ENCODE measurements at regions not wholly inside any gene's neighbourhood (a gene's known extent, or its start where the extent isn't known, plus 50 kb on each side); places are given as distances from the start of the nearest gene placed in this dataset.

DNA sequence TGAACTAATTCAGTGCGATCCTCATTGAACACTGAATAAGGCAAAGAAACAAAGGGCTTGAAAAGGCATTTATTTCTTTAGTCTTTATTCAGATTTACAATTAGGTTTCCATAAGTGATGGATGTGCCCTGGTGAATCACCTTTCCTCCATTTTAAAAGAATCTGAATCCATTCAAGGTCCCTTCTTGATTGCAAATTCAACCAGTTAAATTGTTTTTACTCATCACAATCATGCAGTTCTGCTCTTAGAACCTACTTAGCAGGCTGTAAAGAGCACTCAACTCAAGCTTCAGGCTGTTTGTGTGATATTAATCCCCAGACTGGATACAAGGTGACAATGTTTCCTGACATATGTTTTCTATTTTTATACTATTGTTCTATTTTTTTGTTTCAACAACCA lies 321.0 kb downstream of the TBC1D4 start:
- H3K9me3 ChIP-seq (ENCODE audit: control insufficient read depth in 2 of 2, low read length in 2 of 2), result no peaks in the 10 kb centered on the region
- Mint-ChIP-seq H3K4me1 (no peaks in the 10 kb centered on the region), H3K36me3 (no peaks in the 10 kb centered on the region), H3K9me3 (peaks cover 0 to 2% (median 0%) of the 10 kb centered on the region in 7 donors), H3K4me3 (no peak overlapping the region), H3K27me3 (peaks cover 5% of the 10 kb centered on the region), H3K27ac (no peak overlapping the region)
- no peaks in the 10 kb centered on the region for H3K4me1 ChIP-seq (ENCODE audit: control insufficient read depth, insufficient read depth, low read length, poor library complexity, severe bottlenecking)
- no peak overlapping the region for H3K4me3 ChIP-seq (ENCODE audit: low read depth, low read length)
- DNase-seq (no peak), ATAC-seq (ENCODE audit: low read depth in 2 of 2) (no peak)
- no peak overlapping the region for H3K27ac ChIP-seq (ENCODE audit: insufficient read depth, low read length, poor library complexity, severe bottlenecking)
- no peaks in the 10 kb centered on the region for H3K36me3 ChIP-seq (ENCODE audit: control insufficient read depth, insufficient read depth, low read length)
- H3K27me3 ChIP-seq (ENCODE audit: control insufficient read depth, insufficient read depth, low read length), result peaks cover 7% of the 10 kb centered on the region

DNA sequence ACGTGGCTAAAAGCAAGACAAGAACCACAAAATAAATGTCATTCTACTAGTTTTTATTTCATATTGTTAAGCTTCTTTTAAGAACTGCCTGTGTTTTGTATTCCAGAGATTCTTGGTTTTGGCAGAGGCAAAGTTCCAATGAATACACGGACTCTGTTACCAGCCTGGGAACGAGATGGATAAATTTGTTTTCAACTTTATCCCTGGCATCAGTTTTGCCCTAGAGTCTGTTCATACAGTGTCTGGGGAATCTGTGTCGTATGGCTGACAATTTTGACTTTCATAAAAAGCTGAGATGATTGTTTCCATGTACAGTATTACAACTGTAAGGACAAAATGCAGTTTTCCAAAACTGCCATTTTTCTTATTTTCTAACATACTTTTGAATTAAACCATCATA lies 327.6 kb downstream of the TBC1D4 start:
- Mint-ChIP-seq H3K36me3 (no peaks in the 10 kb centered on the region), H3K27me3 (peaks cover 10% of the 10 kb centered on the region), H3K27ac (no peak overlapping the region), H3K9me3 (peaks cover 0 to 8% (median 4%) of the 10 kb centered on the region in 7 donors), H3K4me1 (no peaks in the 10 kb centered on the region), H3K4me3 (no peak overlapping the region)
- ATAC-seq (ENCODE audit: low read depth in 2 of 2) (no peak), DNase-seq (no peak)
- no peaks in the 10 kb centered on the region for H3K4me1 ChIP-seq (ENCODE audit: control insufficient read depth, insufficient read depth, low read length, poor library complexity, severe bottlenecking)
- H3K27ac ChIP-seq (ENCODE audit: insufficient read depth, low read length, poor library complexity, severe bottlenecking), result no peak overlapping the region
- no peaks in the 10 kb centered on the region for H3K36me3 ChIP-seq (ENCODE audit: control insufficient read depth, insufficient read depth, low read length)
- no peaks in the 10 kb centered on the region for H3K9me3 ChIP-seq (ENCODE audit: control insufficient read depth in 2 of 2, low read length in 2 of 2)
- H3K4me3 ChIP-seq (ENCODE audit: low read depth, low read length), result no peak overlapping the region
- peaks cover 3% of the 10 kb centered on the region for H3K27me3 ChIP-seq (ENCODE audit: control insufficient read depth, insufficient read depth, low read length)

DNA sequence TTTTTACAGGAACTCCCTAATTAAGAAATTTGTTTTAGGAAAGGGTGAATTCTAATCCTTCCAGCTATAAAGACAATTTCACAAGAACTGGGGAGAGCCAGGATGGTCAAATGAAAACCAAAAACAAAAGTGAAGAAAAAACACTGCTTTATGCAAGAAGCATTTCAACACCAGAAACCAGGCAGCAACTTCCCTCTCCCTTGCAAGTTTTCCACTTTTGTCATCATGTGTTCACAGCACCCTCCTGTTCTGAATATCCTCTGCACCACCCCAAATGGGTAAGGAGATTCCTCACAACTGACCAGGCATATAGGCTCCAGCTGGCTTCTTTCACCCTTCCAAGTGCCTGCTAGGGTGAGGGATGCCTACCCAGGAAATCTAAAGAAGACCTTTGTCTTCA lies 328.1 kb downstream of the TBC1D4 start:
- no peak for DNase-seq
- peaks cover 3% of the 10 kb centered on the region for H3K27me3 ChIP-seq (ENCODE audit: control insufficient read depth, insufficient read depth, low read length)
- H3K9me3 ChIP-seq (ENCODE audit: control insufficient read depth in 2 of 2, low read length in 2 of 2), result no peaks in the 10 kb centered on the region
- Mint-ChIP-seq H3K4me3 (no peak overlapping the region), H3K27ac (no peak overlapping the region), H3K36me3 (no peaks in the 10 kb centered on the region), H3K9me3 (peaks cover 0 to 10% (median 4%) of the 10 kb centered on the region in 7 donors), H3K4me1 (no peaks in the 10 kb centered on the region), H3K27me3 (peaks cover 10% of the 10 kb centered on the region)
- no peak for ATAC-seq (ENCODE audit: low read depth in 2 of 2)
- H3K27ac ChIP-seq (ENCODE audit: insufficient read depth, low read length, poor library complexity, severe bottlenecking), result no peak overlapping the region
- H3K4me1 ChIP-seq (ENCODE audit: control insufficient read depth, insufficient read depth, low read length, poor library complexity, severe bottlenecking), result no peaks in the 10 kb centered on the region
- no peak overlapping the region for H3K4me3 ChIP-seq (ENCODE audit: low read depth, low read length)
- H3K36me3 ChIP-seq (ENCODE audit: control insufficient read depth, insufficient read depth, low read length), result no peaks in the 10 kb centered on the region

DNA sequence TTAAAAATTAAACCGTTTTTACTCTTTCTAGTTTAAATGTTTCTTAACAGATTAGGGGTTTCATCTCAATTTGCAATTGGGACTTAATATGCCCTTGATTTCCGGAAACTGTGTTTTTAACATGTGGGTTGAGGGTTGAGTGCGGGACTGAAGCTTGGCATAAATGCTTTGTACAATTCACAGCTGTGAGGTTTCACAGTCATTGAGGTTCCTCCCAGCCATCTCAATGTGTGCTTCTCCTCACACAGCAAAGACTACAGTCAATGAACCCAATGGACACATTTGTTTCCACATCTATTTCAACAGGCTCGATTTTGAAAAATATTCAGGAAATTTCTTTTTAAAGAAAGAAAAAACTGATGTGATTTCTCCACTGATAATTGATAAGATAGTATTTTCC lies 328.6 kb downstream of the TBC1D4 start:
- Mint-ChIP-seq H3K4me3 (no peak overlapping the region), H3K4me1 (no peaks in the 10 kb centered on the region), H3K27ac (no peak overlapping the region), H3K36me3 (no peaks in the 10 kb centered on the region), H3K27me3 (peaks cover 10% of the 10 kb centered on the region), H3K9me3 (peaks cover 0 to 10% (median 4%) of the 10 kb centered on the region in 7 donors)
- H3K9me3 ChIP-seq (ENCODE audit: control insufficient read depth in 2 of 2, low read length in 2 of 2), result no peaks in the 10 kb centered on the region
- H3K4me3 ChIP-seq (ENCODE audit: low read depth, low read length), result no peak overlapping the region
- DNase-seq (no peak), ATAC-seq (ENCODE audit: low read depth in 2 of 2) (no peak)
- no peaks in the 10 kb centered on the region for H3K4me1 ChIP-seq (ENCODE audit: control insufficient read depth, insufficient read depth, low read length, poor library complexity, severe bottlenecking)
- H3K27ac ChIP-seq (ENCODE audit: insufficient read depth, low read length, poor library complexity, severe bottlenecking), result no peak overlapping the region
- H3K27me3 ChIP-seq (ENCODE audit: control insufficient read depth, insufficient read depth, low read length), result peaks cover 3% of the 10 kb centered on the region
- no peaks in the 10 kb centered on the region for H3K36me3 ChIP-seq (ENCODE audit: control insufficient read depth, insufficient read depth, low read length)

DNA sequence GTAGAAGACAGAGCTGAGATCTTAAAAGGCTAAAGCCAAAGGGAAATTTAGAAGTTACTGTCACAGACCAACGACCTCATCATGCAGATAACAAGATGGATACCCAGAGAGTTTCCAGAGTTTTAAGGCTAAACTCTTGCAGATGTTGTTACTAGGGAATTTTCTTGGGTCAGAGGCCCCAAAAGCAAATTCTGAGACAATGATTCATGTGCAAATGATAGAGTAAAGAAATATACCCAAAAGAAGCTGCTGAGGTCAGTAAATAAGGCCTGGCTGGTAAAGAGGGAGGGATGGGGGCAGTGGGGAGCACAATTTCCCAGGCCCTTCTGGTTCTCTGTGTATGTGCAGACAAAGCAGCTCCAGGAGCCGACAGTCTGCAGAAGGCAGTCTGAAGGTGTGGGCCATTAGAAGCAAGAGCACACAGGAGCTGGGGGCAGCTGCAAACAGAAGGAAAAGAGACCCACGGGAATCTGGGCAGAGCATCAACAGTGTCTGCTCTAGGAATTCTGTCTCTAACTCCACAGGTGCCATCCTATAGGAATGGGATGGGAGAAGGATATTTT lies 330.8 kb downstream of the TBC1D4 start:
- Histone ChIP-seq H3K27me3 (ENCODE audit: control insufficient read depth, insufficient read depth, low read length) (peaks cover 3% of the 10 kb centered on the region), H3K27ac (ENCODE audit: insufficient read depth, low read length, poor library complexity, severe bottlenecking) (no peak overlapping the region), H3K9me3 (ENCODE audit: control insufficient read depth in 2 of 2, low read length in 2 of 2) (no peaks in the 10 kb centered on the region), H3K4me3 (ENCODE audit: low read depth, low read length) (no peak overlapping the region), H3K4me1 (ENCODE audit: control insufficient read depth, insufficient read depth, low read length, poor library complexity, severe bottlenecking) (no peaks in the 10 kb centered on the region), H3K36me3 (ENCODE audit: control insufficient read depth, insufficient read depth, low read length) (no peaks in the 10 kb centered on the region)
- H3K4me1 Mint-ChIP-seq, result no peaks in the 10 kb centered on the region
- ATAC-seq (ENCODE audit: low read depth in 2 of 2), result no peak
- H3K27ac Mint-ChIP-seq, result no peak overlapping the region
- H3K36me3 Mint-ChIP-seq, result no peaks in the 10 kb centered on the region
- H3K9me3 Mint-ChIP-seq, result peaks cover 0 to 8% (median 4%) of the 10 kb centered on the region in 7 donors
- DNase-seq, result no peak
- peaks cover 10% of the 10 kb centered on the region for H3K27me3 Mint-ChIP-seq
- H3K4me3 Mint-ChIP-seq, result no peak overlapping the region

DNA sequence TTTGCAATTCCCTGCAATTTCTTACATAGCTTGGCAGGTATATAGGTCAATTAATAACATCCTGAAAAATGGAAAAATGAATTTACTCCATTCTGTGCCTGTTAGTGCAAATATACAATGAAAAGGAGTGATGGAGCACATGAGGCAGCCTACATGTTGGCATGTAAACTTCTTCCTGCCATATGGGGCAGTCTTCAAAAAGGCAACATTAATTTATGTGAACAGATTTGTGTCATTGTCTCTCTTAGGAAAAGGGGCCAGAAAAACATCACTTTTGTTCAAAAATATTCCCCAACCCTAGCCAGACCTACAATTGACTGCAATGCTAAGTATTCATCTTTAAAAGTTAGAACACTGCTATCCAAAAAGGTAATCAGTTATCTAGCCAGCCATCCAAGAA lies 332.2 kb downstream of the TBC1D4 start:
- Mint-ChIP-seq H3K27me3 (peaks cover 5% of the 10 kb centered on the region), H3K36me3 (no peaks in the 10 kb centered on the region), H3K4me1 (no peaks in the 10 kb centered on the region)

DNA sequence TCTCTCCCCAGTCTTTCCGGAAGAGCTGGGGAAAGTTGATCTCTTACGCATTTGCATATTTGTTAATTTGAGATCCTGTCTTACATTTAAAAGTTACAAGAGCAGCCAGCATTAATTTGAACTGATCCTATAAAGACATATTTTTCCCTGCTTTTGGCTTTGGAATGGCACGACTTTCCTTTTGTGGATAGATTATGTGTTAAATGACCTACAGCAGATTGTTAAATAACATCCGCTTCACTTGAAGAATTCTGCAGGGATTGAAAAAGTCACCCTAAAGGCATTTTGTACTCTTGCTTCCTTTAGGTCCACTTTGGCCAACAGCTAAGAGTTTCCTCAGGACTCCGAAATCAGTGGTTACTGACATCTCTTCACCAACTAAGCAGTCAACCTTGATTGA lies 334.0 kb downstream of the TBC1D4 start:
- H3K27me3 Mint-ChIP-seq, result peaks cover 5% of the 10 kb centered on the region

More for the DNA sequence above, 332.2 kb downstream of the TBC1D4 start:
- peaks cover 0 to 8% (median 3%) of the 10 kb centered on the region in 7 donors for H3K9me3 Mint-ChIP-seq
- no peak for ATAC-seq (ENCODE audit: low read depth in 2 of 2)
- Histone ChIP-seq H3K27me3 (ENCODE audit: control insufficient read depth, insufficient read depth, low read length) (no peaks in the 10 kb centered on the region), H3K4me1 (ENCODE audit: control insufficient read depth, insufficient read depth, low read length, poor library complexity, severe bottlenecking) (no peaks in the 10 kb centered on the region), H3K9me3 (ENCODE audit: control insufficient read depth in 2 of 2, low read length in 2 of 2) (no peaks in the 10 kb centered on the region), H3K36me3 (ENCODE audit: control insufficient read depth, insufficient read depth, low read length) (no peaks in the 10 kb centered on the region), H3K4me3 (ENCODE audit: low read depth, low read length) (no peak overlapping the region), H3K27ac (ENCODE audit: insufficient read depth, low read length, poor library complexity, severe bottlenecking) (no peak overlapping the region)
- DNase-seq, result no peak
- H3K4me3 Mint-ChIP-seq, result no peak overlapping the region
- no peak overlapping the region for H3K27ac Mint-ChIP-seq

DNA sequence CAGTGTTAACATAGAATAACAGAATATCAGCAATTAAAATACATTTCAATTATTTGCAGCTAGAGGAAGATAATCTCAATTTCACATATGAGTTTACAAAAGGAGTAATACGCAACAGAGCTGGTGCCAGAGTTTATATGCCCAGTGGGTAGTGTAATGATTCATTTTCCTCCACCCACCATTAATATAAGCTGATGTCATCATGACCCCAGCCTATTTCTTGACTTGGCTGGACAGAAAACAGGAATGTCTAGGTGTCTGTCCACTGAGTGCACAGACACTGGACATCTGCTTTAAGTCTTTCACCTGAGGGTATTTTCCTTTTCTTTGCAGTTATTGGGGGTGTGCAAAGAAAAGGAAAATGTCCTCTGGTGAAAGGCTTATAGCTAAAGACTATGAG lies 335.5 kb downstream of the TBC1D4 start:
- no peaks in the 10 kb centered on the region for H3K4me1 ChIP-seq (ENCODE audit: control insufficient read depth, insufficient read depth, low read length, poor library complexity, severe bottlenecking)
- Mint-ChIP-seq H3K9me3 (peaks cover 0 to 2% (median 0%) of the 10 kb centered on the region in 7 donors), H3K36me3 (no peaks in the 10 kb centered on the region), H3K27me3 (peaks cover 5% of the 10 kb centered on the region), H3K27ac (no peak overlapping the region), H3K4me3 (no peak overlapping the region), H3K4me1 (no peaks in the 10 kb centered on the region)
- no peaks in the 10 kb centered on the region for H3K9me3 ChIP-seq (ENCODE audit: control insufficient read depth in 2 of 2, low read length in 2 of 2)
- no peak overlapping the region for H3K27ac ChIP-seq (ENCODE audit: insufficient read depth, low read length, poor library complexity, severe bottlenecking)
- no peak for ATAC-seq (ENCODE audit: low read depth in 2 of 2)
- no peak for DNase-seq
- no peaks in the 10 kb centered on the region for H3K36me3 ChIP-seq (ENCODE audit: control insufficient read depth, insufficient read depth, low read length)
- H3K27me3 ChIP-seq (ENCODE audit: control insufficient read depth, insufficient read depth, low read length), result no peaks in the 10 kb centered on the region
- H3K4me3 ChIP-seq (ENCODE audit: low read depth, low read length), result no peak overlapping the region

More for the DNA sequence above, 334.0 kb downstream of the TBC1D4 start:
- Histone ChIP-seq H3K27me3 (ENCODE audit: control insufficient read depth, insufficient read depth, low read length) (no peaks in the 10 kb centered on the region), H3K36me3 (ENCODE audit: control insufficient read depth, insufficient read depth, low read length) (no peaks in the 10 kb centered on the region), H3K4me1 (ENCODE audit: control insufficient read depth, insufficient read depth, low read length, poor library complexity, severe bottlenecking) (no peaks in the 10 kb centered on the region), H3K9me3 (ENCODE audit: control insufficient read depth in 2 of 2, low read length in 2 of 2) (no peaks in the 10 kb centered on the region), H3K27ac (ENCODE audit: insufficient read depth, low read length, poor library complexity, severe bottlenecking) (no peak overlapping the region), H3K4me3 (ENCODE audit: low read depth, low read length) (no peak overlapping the region)
- H3K4me3 Mint-ChIP-seq, result no peak overlapping the region
- H3K9me3 Mint-ChIP-seq, result peaks cover 0 to 8% (median 3%) of the 10 kb centered on the region in 7 donors
- no peaks in the 10 kb centered on the region for H3K4me1 Mint-ChIP-seq
- ATAC-seq (ENCODE audit: low read depth in 2 of 2) (no peak), DNase-seq (no peak)
- no peak overlapping the region for H3K27ac Mint-ChIP-seq
- H3K36me3 Mint-ChIP-seq, result no peaks in the 10 kb centered on the region
